ENCODE measurements at regions not wholly inside any gene's neighbourhood (a gene's known extent, or its start where the extent isn't known, plus 50 kb on each side); places are given as distances from the start of the nearest gene placed in this dataset.

GRCh38 chr1:238306411-238306810 is 415.7 kb upstream of the ZP4 start:
- TF ChIP-seq CTCF (conservative IDR thresholded peaks at IDR 0.05) (no peak), ZFX (IDR thresholded peaks at IDR 0.05) (no peak)
